HG03097 (cell line): ENCODE measurements at regions not wholly inside any gene's neighbourhood (a gene's known extent, or its start where the extent isn't known, plus 50 kb on each side); places are given as distances from the start of the nearest gene placed in this dataset.
"Not testable (repeated sequence)": the region's sequence is repeated elsewhere in the genome, so short reads cannot be mapped to it uniquely, and the experiment has no call there.

Source experiments
- ATAC-seq: cut with Tn5 transposase; IDR thresholded peaks from one replicate; pipeline ENCODE4 v1.9.1; 2021; ENCODE audit not compliant: unreplicated experiment, low FRiP score

DNA sequence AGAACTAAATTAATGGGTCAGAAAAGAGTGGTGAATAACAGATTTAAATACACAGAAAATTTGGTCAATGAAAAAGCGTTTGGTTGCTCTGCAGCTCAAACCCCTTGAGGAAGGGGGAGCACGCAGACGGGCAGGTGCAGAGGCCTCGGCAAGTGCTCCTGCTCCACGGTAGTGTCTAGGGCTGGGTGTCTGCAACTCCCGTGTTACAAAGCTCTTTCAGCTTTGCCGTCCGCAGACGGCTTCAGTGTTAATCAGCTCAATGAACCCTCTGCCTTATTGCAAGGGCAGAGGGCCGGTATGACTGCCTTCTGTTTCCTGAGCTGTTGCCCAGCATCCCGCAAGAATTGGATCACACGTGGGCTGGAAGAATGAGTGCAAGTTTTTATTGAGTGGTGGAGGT, 125.7 kb upstream of the TRHDE start:
- ATAC-seq: no peak

DNA sequence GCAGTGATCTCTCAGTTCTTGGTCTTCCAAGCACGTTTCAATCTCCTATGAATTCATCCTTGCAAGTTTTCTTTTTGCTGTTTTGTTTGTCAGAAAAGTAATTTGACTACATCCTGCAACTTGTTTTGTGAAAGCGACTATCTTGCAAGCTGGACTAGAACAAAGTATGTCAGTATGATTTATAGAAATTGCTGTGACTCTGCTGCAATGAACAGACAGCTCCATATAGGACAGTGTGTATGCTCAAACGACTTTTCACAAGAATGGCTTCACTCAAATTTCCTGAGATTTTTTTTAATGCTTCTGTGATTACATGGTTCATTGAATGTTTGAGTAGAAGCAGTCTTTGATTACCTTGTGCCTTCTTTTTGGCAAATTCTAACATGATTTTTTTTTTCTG, 123.5 kb upstream of the TRHDE start:
- no peak for ATAC-seq

DNA sequence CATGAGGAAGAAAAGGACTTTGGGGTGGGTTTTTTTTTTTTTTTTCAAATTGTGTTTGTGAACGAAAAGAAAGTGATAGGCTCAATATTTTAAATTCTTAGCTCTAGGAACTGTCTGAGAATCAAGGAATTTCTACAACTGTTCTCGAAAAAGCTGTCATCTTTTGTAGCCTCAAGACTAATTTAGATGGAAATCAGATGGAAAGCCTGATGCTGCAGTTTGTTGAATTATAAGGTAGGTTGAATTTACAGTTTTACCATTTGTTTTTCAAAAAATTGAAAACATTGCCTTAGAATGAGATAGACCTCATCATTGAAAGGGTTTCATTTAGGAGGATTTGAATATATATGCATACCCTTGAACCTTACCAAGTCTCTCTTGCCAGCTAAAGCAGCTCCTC, 109.3 kb upstream of the TRHDE start:
- no peak for ATAC-seq

DNA sequence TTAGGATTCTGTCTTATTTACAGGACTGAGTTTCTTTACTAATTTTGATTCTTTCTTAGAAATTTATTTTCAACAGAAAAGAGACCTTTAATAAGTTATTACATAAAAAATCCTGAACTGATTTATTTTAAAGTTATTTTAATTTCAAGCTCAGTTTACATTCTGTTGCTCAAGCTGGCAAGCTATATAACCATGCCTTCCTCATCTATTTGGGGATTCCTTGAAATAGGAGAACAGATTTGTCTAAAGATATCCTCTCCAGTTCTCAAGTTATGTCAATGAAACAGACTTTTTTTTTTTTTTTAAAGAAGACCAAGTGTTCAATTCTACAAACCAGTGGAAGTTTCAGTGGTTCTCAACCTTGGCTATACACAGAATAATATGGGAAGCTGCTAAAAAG, 103.3 kb upstream of the TRHDE start:
- ATAC-seq: no peak

DNA sequence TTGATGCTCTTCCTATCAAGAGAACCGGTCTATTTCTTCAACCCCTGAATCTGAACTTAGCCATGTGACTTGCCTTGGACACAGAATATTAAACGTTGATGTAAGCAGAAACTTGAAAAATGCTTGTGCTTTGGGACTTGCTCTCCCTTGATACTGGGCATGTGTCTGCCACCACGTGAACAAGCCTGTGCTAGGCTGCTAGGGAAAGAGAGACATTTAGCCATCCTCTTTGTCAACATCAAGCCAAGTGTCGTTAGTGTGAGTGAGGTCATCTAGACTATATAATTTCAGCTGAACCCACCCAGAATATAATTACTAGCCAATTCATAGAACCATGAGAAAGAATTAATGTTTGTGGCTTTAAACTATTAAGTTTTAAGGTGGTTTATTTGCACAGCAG, 98.2 kb upstream of the TRHDE start:
- no peak for ATAC-seq

DNA sequence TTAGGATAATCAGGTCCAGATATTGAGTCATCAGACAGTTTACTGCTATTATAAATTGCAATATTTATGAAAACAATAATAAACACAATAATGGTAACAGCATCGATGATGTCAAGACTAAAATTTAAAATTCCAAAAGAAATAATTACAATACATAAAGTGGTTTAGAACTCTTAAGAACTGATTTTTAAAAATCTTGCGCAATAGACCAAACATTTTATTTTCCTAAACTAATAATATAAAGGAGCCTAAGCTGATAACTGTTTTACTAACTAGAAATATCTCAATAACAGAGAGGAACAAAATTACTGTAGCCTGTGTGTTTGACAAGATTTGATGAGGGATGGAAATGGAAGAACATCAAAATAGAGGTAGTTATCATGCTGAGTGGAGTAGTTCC, 93.9 kb upstream of the TRHDE start:
- ATAC-seq: no peak

DNA sequence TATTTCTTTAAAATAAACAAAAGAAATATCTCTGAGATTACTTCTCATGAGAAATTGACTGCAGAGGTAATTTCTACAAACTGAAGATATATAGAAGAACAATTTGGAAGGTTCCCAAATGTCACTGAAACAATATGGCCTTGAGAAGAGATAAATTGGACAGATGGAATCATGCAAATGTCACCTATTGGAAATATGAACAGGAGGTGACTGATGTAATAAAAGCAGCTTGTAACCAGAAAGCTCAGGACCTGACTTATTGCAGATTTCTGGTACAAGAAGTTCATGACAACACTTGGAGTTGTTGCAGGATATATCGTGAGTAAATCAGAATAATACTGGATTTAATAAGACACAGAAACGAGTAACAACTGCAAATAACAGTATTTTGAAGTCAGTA, 93.3 kb upstream of the TRHDE start:
- ATAC-seq: no peak

DNA sequence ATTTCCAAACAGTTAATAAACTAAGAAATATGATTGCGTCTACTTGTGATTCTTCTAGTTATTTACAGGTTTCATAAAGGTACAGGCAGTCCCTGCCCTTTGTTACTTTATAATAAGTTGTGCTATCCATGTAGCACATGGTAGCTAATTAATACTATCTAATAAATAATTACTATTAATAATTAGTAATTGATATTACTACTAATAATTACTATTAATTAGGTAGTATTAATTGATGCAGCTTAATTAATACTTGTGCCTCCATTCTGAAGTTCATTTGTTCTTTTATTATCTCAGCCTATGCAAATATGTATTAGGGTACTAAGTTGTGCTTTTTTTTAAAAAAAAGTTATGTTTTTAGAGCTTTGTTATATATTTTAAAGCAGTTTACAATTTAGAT, 92.3 kb upstream of the TRHDE start:
- no peak for ATAC-seq

DNA sequence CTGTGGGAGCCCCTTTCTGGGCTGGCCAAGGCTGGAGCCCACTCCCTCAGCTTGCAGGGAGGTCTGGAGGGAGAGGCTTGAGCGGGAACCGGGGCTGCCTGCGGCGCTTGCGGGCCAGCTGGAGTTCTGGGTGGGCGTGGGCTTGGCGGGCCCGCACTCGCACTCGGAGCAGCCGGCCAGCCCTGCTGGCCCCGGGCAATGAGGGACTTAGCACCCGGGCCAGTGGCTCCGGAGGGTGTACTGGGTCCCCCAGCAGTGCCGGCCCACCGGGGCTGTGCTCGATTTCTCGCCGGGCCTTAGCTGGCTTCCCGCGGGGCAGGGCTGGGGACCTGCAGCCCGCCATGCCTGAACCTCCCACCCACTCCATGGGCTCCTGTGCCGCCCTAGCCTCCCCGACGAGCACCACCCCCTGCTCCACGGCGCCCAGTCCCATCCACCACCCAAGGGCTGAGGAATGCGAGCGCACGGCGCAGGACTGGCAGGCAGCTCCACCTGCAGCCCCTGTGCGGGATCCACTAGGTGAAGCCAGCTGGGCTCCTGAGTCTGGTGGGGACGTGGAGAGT, 87.1 kb upstream of the TRHDE start:
- ATAC-seq: not testable (repeated sequence)

DNA sequence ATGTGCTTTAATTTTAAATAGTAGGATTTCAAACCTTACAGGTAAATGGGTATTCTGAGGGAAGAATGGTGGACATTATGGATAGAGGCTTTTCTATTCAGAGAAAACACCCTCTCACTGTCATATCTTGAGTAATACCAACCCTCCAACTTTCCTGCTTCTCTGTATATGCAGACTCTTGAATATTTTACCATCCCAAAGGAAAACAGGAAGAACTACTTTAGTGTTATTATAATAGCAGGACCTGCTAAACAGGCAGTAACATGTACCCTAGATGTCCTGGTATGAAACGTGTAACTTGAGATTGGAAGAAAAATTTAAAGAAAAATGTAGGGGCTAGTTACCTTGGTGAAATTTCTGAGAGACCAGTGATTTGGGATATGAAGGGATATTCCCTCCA, 82.9 kb upstream of the TRHDE start:
- no peak for ATAC-seq

DNA sequence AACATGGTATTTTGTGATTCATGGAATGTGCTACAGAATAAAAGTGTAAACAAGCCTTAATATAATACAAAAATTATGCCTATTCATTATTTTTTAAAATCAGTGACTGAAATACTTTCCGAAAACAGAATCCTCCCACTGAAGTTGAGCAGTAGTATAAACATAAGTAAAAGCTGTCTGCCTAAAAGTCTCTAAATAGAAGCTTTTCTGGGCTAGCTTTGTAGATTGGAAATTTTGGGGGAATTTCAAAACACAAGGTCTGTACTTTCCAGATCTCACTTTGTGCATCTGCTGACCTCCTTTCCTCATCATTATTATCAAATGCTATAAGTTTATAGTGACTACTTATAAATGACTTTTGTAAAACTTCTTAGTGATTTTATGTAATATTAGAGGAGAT, 80.4 kb upstream of the TRHDE start:
- no peak for ATAC-seq

DNA sequence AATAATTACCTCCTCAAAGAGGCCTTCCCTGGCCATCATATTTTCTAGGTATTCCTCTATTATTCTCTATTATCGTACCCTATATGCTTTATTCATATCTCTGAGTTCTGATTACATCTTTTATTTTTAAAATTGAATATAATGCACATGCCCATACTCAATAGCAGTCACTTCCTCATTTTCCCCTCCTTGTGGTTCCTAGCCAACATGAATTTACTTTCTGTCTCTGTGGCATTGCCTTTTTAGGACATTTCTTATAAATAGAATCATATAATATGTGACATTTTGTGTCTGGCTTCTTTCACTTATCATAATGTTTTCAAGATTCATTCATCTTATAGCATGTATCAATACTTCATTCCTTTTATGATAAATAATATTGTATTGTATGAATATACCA, 74.4 kb upstream of the TRHDE start:
- no peak for ATAC-seq

DNA sequence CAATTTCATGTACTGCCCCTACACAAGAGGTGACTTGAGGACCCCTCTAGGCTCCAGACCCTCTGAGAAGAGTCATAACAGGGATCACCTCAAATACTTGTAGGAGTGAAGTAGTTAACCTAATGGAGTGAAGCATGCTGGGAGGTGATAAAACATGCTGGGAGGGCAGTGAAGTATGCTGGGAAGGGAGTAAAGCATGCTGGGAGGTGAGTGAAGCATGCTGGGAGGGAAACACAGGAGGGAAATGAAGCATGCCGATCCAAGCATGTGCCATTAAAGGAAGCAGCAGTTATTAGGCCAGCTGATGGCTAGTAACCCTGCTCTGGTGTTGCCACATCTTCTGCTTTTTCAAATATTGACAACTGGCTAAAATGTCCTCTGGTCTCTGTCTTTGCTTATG, 70.7 kb upstream of the TRHDE start:
- no peak for ATAC-seq

DNA sequence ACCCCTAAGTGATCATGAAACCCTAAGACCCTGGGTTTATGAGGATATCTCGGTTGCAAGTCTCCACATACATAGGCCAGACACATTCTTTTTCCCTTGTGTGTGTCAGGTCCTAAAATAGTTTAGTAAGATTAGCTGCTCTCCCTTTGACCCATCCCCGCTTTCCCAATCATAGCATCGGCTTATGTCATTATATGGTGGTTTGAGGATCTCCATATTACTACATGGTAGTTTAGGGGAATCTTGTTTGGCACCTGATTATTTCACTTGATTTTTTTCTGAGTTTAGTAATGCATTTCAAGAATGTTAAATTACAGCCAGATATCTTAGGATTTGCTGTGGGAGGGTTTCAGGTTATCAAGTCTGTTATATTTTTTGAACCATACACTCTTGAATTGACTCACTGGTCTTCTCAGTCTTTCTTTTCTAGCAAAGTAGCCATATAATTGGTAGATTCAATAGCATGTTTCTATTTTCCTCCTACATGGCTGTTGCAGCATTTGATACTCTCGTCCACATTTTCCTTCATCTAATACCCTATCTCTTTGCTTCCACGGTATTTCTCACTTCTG, 68.3 kb upstream of the TRHDE start:
- no peak for ATAC-seq

DNA sequence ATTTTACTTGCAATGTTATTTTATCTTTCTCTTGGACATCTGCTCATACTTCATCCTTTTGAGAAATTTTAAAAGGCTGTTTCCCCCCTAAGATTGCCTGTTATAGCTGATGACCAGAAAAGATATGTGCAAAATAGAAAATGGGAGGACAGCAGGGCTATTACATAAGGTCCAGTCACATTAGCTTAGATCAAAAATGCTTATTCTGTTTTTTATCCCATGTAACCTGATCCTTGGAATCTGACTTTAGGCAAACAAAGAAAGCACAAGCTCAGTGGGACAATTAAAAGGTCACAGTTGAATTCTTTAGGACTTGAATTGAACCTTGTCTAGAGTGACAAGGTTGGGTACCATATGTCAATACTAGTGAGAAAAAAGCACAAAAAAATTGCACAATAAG, 65.1 kb upstream of the TRHDE start:
- no peak for ATAC-seq

DNA sequence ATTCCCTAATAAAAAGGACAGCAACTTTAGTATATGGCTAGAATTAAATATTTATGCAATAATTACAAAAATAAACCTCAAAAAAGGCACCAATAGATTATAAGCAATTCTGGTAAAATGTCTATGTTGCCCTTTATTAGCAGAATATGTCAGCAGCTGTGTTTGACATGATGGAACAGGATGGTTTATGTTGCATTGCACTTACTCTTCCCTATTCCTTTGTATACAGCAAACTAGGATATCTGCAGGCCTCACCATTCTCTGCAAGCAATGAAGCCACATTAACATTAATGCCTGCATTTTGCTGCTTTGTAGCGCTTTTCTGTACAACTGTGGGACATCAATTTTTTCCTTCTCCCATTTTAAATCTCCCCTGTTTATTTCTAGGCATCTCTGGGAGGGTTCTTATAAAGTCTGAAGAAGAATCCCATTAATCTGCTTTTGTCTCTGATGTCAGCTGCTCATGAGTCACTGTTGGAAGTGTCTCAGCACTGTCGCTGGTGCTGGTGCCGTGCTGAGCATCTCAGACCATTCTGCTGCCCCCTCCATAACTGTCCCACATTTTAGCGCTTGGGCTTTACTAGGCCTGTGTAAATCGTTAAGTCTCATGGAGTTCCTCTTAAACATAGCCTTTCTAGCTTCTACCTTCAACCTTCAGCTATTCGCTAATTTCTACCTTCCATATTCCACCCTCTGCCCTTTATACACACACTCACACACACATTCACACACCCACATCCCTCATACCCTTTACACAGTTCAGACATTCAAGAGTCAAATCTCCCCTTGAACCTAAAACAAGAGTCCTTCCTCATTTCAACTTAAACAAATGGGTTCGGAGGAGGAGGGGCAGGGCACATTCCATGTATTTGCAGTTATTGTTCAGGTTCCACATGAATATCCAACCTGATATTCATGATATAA, 64.4 kb upstream of the TRHDE start:
- ATAC-seq: no peak

DNA sequence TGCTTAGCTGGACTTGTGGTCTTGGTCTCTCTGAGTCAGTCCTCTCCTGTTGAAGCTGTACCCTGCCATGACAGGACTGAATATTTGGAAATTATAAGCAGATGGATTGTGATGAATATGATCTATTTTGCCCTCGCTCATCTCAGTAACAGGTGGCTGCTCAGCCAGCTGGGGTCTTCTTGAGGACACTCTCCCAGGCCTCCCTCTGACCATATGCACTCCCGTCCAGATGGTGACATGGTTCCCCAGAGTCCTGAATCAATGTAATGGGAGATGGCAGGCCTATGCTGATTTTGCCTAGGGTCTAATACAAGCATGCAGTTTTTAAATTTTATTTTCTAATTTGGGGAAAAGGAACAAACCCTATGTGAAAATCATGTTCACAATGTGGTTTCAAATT, 63.1 kb upstream of the TRHDE start:
- ATAC-seq: no peak

DNA sequence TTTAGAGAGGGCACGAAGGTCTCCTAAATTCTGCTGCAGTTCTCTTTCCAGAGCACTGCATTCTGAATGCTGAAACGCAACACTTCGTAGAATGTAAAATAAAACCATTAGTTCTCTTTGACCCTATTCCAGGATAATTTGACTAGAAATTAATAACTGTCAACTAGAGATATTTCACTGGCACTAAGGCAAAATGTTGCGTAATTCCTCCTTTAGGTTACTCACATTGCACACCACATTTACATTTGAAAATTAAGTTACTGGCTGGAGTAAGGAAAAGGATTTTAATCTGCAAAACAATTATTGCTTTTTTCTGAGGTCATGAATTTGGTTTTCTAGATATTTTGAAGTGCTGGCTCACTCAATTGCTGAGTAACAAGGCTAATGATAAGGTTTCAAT, 58.0 kb upstream of the TRHDE start:
- ATAC-seq: no peak

DNA sequence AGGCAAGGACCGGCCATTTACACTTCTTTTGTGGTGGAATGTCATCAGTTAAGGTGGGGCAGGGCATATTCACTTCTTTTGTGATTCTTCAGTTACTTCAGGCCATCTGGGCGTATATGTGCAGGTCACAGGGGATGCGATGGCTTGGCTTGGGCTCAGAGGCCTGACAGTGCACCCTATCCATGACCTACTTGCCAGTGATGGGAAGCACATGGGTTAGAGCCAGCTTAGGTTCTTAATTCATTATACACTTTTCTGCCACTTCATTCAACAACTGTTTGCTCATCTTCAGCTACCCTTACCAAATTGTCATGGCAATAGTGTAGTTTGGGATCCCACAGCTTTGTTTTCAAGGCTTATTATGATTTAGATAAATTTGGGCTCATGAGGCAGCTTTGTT, 56.9 kb upstream of the TRHDE start:
- ATAC-seq: not testable (repeated sequence)

DNA sequence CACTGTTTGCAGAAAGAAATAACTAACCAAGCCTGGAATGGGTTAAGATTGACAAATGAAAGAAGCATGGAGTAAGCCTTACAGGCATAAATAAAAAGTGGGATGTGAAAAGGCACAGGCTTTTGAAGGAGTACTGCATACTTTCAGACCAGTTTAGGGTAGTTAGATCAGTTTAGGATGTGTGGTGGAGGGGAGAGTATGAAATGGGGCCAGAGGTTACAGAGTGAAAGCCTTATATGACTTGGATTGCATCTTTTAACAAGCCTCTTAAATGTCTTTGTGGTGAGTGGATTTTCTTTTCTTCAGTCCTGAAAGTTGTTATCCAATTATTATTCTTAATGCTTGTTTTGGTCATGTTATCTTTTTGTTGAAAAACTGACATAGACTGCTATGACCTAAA, 52.2 kb upstream of the TRHDE start:
- no peak for ATAC-seq
